Astrocyte of the hippocampus (primary cell): ENCODE measurements at regions not wholly inside any gene's neighbourhood (a gene's known extent, or its start where the extent isn't known, plus 50 kb on each side); places are given as distances from the start of the nearest gene placed in this dataset.
A peak's percentile ranks its signal among the peaks of the same experiment; 100 is the strongest.

Experiments
- DNase-seq: peaks from one replicate; pipeline ENCODE4 v3.0.0; 2011; ENCODE audit warnings: low read depth, low spot score

DNA sequence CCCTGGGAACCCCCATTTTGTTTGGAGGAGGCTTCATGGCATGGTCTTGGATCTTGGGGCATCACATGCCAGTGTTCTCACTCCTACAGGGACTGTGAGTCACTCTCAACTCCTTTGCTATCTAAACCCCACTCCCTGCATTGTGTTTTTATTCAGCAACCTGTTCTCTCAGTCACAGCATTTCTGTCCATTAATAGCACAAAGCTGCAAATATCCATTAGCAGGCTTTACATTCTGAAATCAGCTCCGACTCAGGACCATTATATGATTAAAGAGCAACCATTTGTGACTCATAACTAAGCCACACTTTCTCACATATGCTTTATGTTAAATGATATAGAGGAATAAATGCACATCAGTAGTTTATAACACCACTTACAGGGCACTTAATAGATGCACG is 462.1 kb upstream of the BRINP1 start:
- no peak for DNase-seq

DNA sequence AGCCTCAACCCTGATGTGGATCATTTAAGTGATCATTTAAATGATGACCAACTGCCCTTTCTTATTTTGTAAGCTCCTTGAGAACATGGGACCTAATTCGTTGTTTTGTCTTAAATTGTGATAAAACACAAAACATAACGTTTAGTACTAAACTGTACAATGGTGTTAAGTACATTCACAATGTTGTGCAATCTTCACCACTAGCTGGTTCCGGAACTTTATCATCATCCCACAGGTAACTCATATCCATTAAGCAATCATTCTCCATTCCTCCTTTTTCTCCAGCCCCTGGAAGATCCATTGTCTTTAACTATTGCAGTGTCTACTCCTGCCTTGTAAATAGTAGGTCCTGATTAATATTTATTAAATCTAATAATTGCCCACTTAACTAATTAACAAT is 460.5 kb upstream of the BRINP1 start:
- no peak for DNase-seq

DNA sequence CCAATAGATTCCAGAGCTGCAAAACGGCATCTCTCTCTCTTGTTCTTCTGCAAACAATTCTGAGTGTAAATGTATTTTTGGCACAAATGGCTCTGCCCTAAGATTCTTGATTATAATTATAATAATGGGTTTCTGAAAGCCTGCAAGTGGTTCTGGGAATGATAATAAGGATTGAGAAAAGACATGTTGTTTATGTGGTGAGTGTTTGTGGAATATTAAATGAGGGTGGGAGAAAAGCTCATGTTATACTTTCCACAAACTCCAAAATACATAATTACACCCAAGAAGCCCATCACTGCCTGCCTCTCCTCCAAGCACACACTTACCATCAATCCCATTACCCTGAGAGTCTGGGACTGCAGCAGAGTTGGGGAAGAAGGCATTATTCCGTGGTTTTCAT is 460.0 kb upstream of the BRINP1 start:
- DNase-seq, result peak; percentile 17

DNA sequence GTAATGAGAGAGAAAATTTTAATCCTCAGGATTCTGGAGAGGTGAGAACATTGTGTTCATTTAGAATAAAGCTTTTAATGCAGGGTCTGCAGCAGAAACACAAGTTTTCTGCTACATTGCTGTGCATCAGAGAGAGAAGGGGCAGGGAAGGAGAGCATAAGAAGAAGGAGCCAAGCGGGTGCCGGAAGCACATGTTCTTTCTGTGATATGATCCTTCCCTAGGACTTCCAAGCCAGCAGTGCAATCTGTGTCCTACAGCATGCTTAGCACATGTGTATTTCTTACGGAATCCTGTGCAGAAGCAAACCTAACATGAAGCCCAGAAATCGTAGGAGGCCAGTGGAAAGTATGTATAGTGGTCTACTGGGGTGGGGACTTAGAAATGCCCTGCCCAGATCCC is 458.3 kb upstream of the BRINP1 start:
- no peak for DNase-seq

DNA sequence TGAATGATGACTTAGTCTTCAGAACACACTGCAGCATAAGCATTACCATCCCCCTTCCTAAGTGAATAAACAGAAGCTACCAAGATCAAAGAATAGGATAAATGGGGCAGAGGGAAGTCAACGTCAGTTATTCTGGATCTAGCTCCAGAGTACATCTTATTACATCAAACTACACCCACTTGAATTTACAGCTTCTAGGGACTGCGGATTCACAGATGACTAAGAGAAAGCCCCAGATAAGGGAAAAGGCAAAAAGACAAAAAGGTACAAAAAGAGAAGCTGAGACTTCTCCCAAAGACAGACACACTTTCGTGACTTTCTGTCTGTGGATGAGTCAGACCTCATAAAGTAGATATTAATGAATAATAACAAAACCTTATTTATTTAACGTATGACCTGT is 457.9 kb upstream of the BRINP1 start:
- DNase-seq, result no peak

DNA sequence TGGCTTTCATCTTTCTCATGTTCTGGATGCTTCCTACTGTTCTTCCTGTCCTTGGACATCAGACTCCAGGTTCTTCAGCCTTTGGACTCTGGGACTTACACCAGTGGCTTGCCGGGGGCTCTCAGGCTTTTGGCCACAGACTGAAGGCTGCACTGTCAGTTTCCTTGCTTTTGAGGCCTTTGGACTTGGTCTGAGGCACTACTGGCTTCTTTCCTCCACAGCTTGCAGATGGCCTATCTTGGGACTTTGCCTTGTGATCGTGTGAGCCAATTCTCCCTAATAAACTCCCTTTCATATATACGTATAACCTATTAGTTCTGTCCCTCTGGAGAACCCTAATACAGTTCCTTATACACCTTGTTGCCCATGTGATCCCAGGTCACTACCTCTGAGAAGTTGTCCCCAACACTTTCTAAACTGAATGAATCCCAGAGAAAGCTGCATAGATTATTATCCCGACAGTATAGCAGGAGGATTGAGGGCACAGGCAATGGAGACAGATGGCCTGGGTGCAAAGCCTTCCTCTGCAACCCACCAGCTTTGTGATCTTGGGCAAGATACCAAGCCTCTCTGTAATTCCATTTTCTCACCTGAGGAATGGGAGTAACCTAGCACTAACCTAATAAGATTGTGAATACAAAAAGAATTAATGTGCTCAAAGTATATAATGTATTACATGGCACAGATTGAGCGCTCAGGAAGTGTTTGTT is 449.6 kb upstream of the BRINP1 start:
- DNase-seq, result no peak

DNA sequence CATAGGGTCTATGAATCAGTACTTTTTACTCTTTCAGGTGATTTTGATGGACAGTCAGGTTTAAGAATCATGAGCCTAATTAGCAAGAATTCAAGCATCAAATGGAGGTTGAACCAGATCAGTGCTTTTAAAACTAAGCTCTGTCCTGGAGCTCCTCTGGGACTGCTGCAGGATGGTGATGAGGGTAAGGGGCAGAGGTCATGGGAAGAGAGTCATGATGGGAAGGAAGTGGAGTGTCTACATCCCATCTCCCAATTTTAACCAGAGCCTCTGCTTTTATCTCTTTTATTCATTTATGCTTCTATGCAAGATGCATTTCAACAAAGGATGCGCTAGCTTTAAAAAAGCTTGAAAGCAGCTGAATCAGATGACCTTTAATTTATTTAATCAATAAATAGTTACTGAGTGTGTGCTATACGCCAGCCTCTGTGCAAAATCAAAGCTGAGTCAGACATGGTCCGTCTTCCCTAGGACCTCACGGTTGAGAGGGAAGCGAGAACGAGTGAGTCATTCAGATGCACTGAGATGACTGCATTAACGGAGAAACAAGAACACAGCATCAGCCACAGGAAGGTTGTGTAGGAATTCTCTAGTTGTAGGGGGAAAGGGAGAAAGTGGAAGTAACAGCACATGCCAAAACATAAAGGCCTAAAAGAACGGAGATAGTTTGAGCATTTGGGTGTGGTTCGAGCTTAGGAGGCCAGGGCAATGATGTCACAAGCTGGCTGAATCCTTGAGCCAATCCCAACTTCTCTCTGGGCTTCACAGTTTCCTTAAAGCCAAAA is 441.6 kb upstream of the BRINP1 start:
- peak; percentile 90 for DNase-seq

DNA sequence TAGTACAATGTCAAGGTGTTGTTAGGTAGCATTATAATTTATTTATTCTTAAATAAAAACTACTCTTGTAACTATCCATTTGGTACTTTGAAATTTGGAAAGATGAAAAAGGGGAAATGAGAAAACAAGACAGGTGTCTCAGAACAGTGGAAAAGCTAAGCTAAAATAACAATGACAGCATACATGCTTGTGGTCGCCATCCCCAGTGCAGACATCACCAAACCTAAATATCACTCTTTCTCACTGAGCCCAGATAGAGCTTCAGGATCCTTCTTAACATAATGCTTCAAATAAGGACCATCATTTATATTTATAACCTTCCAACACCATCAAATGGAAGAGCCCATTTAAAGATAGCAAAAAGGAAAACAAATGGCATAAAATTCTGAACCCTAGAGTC is 434.4 kb upstream of the BRINP1 start:
- DNase-seq, result no peak

DNA sequence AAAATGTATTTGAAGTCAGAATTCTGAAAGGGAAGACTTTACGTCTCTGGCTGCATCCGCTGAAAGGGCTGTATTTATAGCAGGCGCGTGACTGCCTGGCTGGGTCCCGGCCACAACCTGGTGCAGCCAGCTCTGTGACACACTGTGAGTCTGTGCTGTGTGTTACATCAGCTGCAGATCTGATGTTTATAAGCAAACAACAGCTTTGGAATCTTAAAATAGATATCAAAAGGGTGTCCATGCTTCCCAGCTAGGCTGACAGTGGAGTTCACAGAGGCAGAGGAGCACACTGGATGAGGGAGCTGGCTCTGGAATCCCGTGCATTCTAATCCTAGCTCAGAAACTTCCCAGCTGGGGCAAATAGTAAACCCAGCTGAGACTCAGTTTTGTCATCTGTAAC is 433.4 kb upstream of the BRINP1 start:
- peak; percentile 54 for DNase-seq

DNA sequence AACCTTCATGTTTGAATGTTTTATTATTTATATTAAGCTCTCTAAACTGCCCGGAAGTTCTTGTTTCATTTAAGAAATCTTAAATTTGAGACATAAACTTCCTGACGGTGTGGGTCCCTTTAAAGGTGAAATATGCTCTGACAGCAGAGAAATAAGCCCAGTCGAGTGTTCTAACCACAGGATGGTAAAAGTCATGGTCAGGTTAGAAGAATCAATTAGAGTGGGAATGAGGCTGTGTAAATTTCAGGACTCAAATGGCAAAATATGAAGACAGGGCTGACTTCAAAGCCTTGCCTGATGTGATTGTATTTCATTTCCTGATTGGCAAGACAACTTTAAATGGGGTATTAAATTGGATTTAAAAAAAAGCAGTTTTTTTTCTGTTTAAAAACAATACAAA is 432.9 kb upstream of the BRINP1 start:
- no peak for DNase-seq

DNA sequence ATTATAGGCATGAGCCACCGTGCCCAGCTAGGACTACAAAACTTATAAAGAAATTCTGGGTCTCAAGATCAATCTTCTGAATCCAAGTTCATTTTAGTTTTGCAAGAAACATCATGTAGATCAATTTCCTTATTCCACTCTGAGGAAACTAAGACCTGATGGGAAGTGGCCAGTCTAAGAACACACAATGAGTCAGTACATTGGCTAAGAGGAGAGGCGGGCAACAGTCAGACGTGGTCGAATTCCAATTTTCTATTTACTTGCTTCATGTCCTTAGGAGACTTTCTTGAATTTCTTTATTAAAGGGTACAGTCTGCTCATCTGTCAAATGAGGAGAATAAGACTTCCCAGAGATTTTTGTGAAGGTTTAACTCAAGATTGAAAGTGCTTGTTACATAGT is 432.1 kb upstream of the BRINP1 start:
- peak; percentile 13 for DNase-seq

DNA sequence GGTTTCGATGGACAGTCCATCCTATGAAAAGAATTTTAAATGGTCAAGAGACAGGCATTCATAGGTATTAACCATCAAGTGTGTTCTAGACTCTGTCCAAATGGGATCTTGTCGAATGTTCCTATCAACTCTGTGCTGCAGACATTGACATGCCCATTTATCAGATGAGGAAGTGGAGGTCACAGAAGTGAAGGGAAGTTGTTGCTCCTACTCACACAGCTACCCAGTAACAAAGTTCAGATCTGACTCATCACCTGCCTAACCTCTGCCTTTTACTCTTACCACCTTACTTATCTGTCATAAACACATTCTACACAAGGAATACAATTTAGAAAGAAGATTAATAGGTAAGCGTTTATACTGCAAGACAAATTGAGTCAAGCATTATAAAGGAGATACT is 426.2 kb upstream of the BRINP1 start:
- DNase-seq, result no peak

DNA sequence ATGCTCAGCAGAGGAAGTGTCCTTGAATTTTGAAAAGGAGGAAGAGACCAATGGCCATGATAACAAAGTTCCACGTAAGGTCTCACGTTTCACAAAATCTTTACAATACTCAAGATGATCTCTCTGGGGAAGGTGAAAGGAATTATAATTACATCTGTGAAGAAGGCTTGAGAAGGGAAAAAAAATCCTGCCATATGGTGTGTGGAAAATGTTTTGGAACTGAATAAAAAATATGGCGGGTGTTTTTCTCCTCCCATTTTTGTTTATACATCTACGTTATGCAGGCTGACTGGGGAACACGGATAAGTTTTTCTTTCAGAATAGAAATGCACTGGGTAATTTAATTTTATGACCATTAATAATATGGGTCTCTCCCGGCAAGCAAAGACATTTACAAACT is 425.6 kb upstream of the BRINP1 start:
- no peak for DNase-seq

DNA sequence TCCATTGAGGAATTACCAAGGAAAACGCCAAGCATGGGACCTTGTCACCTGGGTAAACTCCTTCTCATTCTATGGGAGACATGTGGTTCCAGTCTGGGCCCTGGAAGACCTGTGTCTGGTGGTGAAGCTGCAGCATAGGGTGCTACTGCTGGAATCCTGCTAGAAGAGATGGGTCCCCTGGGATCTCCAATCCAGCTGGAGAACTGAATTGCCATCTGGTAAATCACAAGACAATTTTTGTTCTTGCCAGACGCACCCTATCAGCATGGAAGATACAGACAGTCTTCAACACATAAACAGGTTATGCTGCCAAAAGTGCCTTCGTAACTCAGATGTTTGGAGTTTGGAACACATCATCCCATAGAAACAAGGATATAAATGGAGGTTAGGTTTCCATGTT is 424.0 kb upstream of the BRINP1 start:
- no peak for DNase-seq

DNA sequence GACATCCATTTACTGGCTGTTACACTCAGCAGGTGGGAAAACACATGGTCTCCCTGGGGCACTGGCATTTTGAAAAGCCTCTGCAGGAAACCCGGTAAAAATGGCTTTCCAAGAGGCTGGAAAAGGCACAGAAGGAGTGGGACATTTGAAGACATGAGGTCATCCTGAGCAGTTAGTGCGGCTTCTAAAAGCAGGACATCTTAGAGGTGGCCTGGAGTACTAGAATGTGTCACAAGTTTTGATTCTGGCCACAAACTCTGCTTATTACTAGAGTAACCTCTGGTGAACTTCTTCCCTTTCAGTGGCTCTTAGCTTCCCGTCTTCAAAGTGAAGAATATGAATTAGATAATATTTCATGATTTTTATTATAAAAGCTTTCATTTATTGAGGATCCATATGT is 423.0 kb upstream of the BRINP1 start:
- no peak for DNase-seq

DNA sequence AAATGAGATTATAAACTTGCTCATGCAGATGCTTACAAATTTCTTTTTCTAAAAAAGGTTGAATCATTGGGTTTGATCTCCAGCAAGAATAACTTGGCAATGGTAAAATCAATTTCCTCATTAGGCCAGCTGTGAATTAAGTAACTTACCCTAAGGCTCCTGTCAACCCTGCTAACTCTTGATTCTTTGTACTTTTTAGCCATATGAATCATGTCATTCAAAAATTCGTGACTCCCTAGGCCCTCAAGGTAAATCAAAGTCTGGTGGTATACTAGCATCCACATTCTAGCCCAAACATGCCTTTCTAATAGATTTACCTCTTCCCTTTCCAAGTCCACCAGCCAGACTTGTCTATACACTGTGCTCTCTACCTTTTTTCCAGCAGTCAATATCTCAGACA is 420.8 kb upstream of the BRINP1 start:
- DNase-seq, result no peak

DNA sequence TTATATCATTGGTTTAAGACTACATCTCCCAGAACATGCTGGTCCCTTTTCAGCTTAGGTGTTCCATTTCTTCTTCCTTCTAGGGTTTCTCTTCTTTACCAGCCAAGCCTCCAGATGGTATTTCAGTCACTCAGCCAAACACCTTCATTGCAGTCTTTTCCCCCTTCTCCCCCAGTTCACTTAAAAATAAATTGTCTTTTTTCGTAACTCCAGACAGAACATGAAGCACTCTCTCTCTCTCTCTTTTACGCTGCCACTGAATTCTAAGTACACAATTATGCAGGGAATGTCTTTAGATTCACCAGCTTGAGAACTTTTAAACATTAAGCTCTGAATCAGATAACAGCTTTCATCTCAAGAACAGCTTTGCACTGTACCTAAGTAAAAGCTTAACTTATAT is 419.7 kb upstream of the BRINP1 start:
- DNase-seq, result peak; percentile 23

DNA sequence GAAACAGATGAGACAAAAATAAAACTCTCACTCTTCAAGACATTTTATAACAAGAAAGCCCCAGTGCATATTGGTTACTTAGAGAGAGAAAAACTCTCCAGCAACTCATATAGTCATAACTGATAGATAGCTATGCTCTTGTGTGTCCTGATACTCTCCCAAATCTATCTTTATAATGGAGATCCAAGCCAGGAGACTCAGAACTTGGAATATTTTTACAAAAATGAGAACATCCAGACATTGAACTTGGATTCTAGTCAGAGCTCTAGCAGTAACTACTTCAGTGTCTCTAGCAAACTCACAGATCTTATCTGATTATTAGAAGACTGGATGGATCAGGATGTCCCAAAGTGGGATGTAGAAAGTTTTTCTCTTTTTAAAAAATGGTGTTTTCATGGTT is 412.7 kb upstream of the BRINP1 start:
- no peak for DNase-seq

DNA sequence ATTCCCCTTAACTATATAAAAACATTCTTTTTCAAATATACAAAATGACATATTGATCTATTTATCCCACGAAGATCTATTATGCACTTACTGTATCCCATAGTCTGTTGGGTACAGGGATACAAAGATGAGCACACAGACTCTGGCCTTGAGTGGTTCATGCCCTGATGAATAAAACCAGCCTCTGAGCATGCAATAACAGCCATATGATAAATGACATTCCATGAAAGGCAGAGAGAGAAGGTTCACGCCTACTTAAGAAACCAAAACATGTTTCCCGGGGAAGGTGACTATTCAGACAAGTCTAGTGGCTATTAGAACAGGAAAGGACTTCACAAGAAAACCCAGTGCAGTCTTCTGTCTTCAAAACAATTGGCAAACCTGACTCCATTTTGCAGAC is 406.2 kb upstream of the BRINP1 start:
- DNase-seq, result no peak

DNA sequence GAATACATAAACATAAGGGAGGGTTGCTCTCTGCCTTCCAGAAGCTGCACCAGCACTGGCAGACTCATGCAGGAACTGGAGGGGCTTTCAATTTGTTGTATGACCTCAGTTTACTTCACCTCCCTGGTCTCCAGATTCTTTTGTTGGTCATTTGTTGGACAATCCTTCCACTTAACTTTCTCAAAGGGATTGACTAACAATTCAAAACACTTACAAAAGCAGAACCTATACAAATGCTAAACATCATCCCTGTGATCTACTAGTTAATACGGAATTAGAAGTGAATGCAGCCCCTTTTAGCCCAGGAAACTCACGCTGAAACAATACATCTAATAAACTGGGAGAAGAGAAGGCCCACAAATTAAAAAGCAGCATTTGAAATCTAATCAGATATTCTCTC is 404.6 kb upstream of the BRINP1 start:
- no peak for DNase-seq

DNA sequence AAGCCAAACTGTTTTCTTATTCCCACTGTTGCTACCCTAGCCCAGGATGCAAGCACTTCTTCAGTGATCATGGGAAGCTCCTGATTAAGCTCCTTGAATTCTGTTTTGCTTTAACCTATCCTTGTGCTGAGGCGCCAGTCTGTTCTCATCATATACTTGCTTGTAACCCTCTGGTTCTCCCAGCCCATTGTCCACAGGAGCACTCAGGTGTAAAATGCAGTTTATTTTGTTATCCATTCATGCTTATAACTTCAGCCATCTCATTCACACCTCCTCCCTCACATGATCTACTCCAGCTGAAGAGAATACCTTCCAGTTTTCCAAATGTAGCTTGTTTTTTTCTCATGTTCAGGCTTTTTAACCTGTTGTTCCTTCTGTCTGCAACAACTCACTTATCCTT is 402.1 kb upstream of the BRINP1 start:
- no peak for DNase-seq

DNA sequence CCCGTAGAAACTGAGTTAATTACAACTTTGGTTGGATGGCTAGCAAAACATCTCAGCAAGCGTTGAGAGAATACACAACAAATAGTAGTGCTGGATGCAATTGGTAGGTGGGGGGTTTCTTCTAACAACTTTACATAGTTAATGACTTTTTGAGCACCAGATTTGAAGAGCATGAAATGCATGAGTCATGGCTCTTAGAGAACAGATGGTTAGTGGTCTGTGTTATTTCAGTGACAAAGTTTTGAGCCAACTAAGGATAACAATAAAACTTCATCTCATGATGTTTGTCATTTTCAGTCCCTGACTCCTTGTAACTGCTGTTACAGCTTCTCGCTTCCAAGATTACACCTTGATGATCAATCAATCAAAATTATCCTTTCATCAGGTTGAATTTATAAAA is 399.0 kb upstream of the BRINP1 start:
- peak; percentile 11 for DNase-seq

DNA sequence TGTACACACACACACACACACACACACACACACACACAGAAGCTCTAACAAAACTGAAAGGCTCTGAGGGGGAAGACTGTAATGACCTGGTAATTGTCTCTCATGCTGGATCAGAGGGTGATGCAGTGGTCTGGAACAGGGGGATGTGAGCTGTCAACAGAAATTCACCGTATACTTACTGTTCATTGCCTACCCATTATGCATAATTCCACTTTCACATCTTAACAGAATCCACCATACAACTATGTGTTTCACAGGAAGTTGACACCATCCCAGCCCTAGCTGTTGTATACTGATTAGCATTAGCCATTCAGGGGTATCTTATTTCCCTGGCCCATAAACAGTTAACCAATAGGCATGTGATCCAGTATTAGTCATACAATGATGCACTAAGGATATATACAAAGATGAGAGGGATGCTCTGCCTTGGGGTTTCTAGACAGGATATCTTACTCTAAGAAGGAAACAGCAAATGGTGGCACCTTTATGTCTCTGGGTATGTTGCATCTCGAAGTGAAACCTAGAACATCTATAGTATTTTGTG is 396.5 kb upstream of the BRINP1 start:
- no peak for DNase-seq
